ENCODE measurements at regions not wholly inside any gene's neighbourhood (a gene's known extent, or its start where the extent isn't known, plus 50 kb on each side); places are given as distances from the start of the nearest gene placed in this dataset.
A peak's percentile ranks its signal among the peaks of the same experiment; 100 is the strongest.

DNA sequence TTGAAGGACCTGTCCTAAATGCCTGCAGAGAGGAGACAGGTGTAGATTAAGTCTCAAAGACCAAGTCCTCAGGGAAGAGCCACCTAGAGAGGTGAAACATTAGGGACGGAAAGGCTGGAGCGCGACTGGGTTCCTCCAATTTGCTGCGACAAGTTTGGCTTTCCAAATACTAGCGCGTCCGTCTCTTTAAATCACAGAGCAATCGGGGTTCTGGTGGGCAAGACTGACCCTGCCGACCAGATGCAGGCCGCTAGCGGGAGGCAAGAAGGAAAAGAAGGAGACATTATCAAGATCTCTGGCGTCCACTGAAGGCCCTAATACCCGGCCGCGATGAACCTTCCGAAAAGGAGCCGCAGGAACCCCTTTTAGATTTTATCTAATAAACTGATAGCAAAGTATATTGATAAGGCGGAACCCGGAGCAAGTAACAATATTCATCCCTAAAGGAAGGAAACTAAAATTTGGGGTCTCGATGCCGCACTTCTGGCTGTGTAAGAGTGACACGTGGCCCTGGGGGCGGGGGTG, 128.2 kb upstream of the C11orf58 start:
- ATAC-seq (no peak), DNase-seq (no peak)
- Mint-ChIP-seq H3K4me1 (ENCODE audit: low read depth) (peaks cover 33% of the 10 kb centered on the region), H3K9me3 (peaks cover 4% of the 10 kb centered on the region), H3K4me3 (no peak overlapping the region), H3K36me3 (ENCODE audit: insufficient read depth) (peaks cover 4% of the 10 kb centered on the region), H3K27me3 (ENCODE audit: low read depth) (peaks cover 40% of the 10 kb centered on the region)

DNA sequence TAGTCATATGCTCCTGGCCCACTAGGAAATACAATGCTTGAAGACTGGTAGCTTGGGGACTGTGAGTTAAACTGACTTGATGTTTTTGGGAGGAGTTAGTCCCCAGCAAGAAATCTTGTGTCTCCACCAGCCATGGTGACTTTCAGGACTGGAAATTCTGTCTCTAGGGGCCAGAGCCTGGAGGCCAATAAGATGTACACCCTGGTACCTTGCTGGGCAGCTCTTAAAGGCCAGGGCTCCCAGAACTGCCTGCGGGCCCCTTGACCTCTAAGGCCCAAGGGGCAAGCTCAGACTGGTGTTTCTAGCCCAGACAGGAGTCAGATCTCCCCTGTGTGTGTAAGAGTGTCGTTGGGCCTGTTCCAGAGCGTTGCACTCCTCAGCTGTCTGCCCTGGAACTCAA, 128.7 kb upstream of the C11orf58 start:
- peaks cover 4% of the 10 kb centered on the region for H3K36me3 Mint-ChIP-seq (ENCODE audit: insufficient read depth)
- H3K4me1 Mint-ChIP-seq (ENCODE audit: low read depth) = peaks cover 35% of the 10 kb centered on the region
- no peak for DNase-seq
- peaks cover 4% of the 10 kb centered on the region for H3K9me3 Mint-ChIP-seq
- H3K4me3 Mint-ChIP-seq = no peak overlapping the region
- ATAC-seq = no peak
- H3K27me3 Mint-ChIP-seq (ENCODE audit: low read depth) = peaks cover 37% of the 10 kb centered on the region

DNA sequence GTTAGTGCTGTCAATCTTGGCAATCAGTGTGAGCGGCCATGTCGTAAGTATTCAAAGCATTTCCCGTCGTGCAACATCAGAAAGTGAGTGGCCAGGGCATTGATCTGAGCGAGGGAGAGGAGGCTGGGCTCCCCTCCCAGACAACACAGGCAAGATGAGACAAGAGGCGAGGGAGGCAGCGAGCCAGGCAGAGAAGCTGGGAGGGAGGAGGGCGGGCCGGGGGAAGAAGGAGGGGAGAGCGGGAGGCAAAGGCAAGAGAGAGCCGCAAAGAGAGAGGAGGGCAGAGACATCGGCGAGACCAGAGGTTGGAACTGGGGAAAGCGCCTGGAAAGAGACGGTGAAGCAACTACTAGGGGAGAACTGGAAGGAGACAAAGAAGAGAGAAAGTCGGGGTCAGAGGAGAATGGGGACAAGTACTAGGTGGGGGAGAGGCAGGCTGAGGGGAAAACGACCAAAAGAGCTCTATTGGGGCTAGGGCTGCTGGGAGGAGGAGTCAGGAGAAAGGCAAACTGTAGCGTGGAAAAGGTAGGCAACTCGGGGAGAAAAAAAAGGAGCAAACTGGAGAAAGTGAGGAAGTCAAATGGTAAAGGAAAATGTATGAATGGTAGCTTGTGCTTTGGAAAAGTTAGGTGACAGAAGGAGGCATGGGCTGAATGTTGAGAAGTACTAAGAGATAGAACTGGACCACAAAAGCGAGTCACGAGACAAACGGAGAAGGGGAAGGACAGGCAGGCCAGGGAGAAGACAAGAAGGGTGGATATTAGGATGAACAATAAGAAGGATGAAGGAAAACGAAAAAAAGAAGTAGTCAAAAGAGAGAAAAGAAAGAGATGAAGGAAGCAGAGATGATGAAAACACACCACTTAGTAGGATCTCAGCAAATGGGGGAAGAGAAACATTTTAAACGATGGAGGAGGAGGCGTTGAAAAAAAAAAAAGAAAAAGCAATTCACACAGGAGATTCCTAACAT, 130.5 kb upstream of the C11orf58 start:
- Mint-ChIP-seq H3K4me3 (no peak overlapping the region), H3K4me1 (ENCODE audit: low read depth) (peaks cover 31% of the 10 kb centered on the region), H3K36me3 (ENCODE audit: insufficient read depth) (peaks cover 4% of the 10 kb centered on the region), H3K9me3 (peaks cover 4% of the 10 kb centered on the region), H3K27me3 (ENCODE audit: low read depth) (peaks cover 40% of the 10 kb centered on the region)
- DNase-seq = no peak
- ATAC-seq = no peak

DNA sequence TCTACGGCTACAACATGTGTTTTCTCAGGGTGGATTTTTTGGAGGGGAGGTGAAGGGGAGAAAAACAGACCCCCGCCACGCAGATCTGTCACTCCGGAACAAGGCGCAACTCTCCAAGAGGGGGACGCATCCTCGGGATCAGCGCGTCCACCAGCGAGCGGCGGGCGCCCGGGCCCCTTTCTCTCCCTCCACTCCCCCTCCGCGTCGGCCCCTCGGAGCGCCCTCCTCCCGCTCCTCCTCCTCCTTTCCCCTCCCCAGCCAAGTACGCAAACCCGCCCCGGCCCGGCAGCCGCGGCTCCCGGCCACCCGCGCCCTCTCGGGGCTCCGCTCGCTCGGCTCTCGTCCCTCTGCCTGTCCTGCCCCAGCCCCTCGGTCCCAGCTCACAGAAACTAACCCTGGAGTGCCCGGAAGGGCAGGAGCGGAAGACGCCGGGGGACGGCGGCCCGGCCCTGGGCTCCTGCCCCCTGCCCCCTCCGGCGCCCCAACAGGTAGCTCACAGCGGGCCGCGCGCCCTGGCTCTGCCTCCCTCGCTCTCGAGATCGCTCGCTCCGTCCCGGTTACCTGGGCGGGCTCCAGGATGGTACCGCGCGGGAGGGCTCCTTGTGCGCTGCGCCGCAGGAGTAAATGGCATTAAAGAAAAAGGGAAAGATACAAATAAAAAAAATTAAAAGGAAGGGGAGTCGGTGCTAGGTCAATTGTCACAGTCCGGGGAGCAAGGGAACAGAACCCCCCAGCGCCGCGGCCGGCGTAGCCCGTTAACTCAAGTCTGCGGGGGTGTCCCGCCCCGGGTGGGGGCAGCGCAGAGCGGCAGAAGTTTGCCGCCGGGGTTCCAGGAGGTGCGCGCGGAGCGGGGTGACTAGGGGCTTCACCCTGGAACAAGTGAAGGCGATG, 131.4 kb upstream of the C11orf58 start:
- Mint-ChIP-seq H3K4me3 (peak overlapping the region; percentile 82), H3K4me1 (ENCODE audit: low read depth) (peaks cover 25% of the 10 kb centered on the region), H3K36me3 (ENCODE audit: insufficient read depth) (peaks cover 4% of the 10 kb centered on the region), H3K9me3 (peaks cover 4% of the 10 kb centered on the region), H3K27me3 (ENCODE audit: low read depth) (peaks cover 45% of the 10 kb centered on the region)
- ATAC-seq (no peak), DNase-seq (no peak)

DNA sequence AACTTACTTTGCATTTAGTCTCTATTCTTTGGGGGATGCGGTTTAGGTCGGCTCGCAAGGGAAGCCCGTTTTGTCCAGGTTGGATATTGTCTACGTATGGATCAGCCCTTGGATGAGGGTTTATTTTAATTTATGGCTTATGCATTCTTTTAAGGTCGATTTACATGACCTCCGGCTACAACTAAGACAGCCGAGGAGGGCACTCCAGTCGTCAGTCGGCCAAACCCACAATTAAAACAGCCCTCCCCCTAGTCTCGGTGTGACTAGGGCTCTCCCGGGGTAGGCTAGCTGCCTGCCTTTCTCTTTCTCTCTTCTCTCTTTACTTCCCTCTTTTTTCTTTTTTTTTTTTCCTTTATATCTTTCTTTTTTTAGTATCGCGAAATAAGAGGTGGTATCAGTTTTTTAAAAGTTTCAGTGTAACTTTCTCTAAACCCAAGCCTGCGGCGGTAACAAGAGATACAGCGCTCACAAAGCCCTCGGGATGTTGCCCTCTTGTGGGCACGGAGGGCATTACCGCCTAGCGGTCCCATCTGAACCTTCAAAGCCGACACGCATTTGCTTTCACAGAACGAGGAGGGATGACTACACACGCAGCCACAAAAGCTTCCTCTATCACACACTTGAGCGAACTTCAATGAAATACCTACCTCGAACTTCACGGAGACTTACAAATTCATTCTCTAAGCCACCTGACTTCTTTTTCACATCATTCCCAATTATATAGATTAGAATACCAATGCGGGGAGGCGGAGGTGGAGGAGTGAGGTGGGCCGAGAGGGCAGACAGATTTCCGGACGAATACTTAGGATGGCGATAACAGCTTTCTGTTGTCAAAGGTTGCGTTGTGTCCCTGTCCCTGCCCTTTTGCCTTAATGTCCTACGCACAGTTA, 132.3 kb upstream of the C11orf58 start:
- peaks cover 47% of the 10 kb centered on the region for H3K27me3 Mint-ChIP-seq (ENCODE audit: low read depth)
- DNase-seq (peak; percentile 71), ATAC-seq (peak; percentile 81 to 86)
- H3K36me3 Mint-ChIP-seq (ENCODE audit: insufficient read depth) = peaks cover 4% of the 10 kb centered on the region
- H3K4me1 Mint-ChIP-seq (ENCODE audit: low read depth) = peaks cover 24% of the 10 kb centered on the region
- H3K4me3 Mint-ChIP-seq = peak overlapping the region; percentile 82
- peaks cover 4% of the 10 kb centered on the region for H3K9me3 Mint-ChIP-seq

DNA sequence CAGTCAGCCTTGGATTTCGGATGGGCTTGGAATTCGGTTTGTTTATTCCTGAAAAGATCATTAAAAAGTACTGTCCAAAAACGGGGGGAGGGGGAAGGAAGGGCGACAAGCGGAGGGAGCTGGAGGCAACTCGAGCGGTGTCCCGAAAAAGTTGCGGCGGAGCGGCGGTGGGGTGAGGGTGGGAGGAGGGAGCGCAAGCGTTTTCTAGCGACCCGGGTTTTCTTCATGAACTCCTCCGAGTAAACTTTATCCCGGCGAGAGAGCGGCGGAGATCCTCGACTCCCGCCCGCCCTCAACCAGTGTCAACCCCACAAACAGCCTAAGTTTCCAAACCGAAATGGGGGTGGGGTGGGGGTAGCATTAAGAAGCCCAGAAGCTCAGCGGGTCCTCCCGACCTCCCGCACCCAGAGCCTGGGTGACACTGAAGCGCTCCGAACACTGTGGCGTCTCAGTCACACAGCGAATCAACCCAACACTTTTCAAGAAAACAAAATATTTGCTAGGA, 133.0 kb upstream of the C11orf58 start:
- H3K9me3 Mint-ChIP-seq = peaks cover 4% of the 10 kb centered on the region
- no peak for DNase-seq
- peaks cover 24% of the 10 kb centered on the region for H3K4me1 Mint-ChIP-seq (ENCODE audit: low read depth)
- peak overlapping the region; percentile 82 for H3K4me3 Mint-ChIP-seq
- H3K36me3 Mint-ChIP-seq (ENCODE audit: insufficient read depth) = peaks cover 4% of the 10 kb centered on the region
- ATAC-seq = peak in 1 of 2 donors; percentile 1
- peaks cover 51% of the 10 kb centered on the region for H3K27me3 Mint-ChIP-seq (ENCODE audit: low read depth)

DNA sequence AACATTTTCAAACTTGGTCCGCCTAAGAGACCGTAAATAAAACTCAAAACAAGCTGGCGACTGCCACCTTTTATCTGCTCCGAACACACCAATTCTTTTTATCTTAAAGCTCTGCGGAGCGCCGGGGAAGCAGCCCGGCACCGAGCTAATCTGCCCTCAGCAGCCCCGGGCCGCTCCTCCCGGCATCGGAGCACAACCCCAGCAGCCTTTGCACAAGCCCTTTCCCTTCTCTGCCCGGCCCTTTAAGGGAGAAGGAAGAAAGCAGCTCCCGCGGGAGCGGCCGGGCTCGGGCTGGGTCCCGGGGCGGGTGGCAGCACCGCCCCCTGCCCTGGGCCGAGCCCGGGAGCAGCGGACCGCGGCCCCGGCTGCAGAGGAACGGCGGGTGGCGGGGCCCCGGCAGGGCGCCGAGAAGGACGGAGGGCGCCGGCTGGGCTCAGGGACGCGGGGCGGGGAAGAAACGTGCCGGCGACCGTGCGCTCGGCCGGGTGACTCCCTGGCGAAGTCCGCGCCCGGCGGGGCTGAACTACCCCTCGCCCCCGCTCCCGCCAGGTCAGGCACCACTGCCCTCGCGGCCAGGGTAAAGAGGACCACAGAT, 133.6 kb upstream of the C11orf58 start:
- Mint-ChIP-seq H3K27me3 (ENCODE audit: low read depth) (peaks cover 55% of the 10 kb centered on the region), H3K4me1 (ENCODE audit: low read depth) (peaks cover 24% of the 10 kb centered on the region), H3K4me3 (peak overlapping the region; percentile 82), H3K9me3 (peaks cover 4% of the 10 kb centered on the region), H3K36me3 (ENCODE audit: insufficient read depth) (peaks cover 4% of the 10 kb centered on the region)
- ATAC-seq (peak; percentile 23 to 24), DNase-seq (no peak)

DNA sequence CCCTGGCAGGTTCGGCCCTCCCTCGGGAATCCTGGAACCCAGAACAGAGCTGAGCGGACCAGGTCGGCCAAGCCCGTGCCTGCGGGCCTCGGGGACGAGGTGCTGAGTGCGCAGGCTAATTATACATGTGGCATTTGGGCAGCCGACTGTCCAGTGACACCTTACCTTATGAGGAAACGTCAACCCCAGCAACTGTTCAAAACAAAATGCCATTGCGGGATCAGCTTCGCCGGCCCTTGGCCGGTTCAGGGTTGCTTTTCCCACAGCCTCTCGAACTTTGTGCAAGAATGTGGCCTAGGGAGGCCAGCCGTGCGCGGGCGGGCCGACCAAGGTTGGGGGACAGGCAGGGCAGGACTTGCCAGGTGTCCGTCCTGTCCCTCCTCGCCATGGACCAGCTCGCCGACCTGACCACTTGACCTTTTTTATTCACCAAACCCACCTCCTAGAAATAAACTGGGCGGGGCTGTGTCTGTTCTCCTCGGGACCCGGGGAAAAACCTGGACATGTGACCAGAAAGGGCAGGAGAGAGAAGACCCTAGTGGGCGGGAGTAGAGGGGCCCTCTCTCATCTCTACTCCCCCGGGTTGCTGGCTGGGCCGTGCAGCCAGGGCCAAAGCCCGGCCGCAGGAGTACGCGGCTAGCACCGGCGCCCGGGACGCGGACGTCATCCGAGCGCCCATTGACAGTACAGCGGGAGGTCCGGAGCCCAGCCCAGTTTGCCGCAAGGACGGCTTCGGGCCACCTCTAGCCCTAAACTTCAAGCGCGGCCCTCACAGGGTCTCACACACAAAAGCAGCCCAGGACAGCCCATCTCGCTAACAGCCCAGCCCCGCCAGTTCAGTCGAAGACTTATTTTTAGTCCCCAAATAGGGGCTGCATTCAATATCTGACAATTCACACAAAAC, 134.3 kb upstream of the C11orf58 start:
- peaks cover 24% of the 10 kb centered on the region for H3K4me1 Mint-ChIP-seq (ENCODE audit: low read depth)
- DNase-seq = no peak
- peaks cover 4% of the 10 kb centered on the region for H3K36me3 Mint-ChIP-seq (ENCODE audit: insufficient read depth)
- peaks cover 57% of the 10 kb centered on the region for H3K27me3 Mint-ChIP-seq (ENCODE audit: low read depth)
- H3K9me3 Mint-ChIP-seq = peaks cover 4% of the 10 kb centered on the region
- H3K4me3 Mint-ChIP-seq = peak overlapping the region; percentile 61
- no peak for ATAC-seq

DNA sequence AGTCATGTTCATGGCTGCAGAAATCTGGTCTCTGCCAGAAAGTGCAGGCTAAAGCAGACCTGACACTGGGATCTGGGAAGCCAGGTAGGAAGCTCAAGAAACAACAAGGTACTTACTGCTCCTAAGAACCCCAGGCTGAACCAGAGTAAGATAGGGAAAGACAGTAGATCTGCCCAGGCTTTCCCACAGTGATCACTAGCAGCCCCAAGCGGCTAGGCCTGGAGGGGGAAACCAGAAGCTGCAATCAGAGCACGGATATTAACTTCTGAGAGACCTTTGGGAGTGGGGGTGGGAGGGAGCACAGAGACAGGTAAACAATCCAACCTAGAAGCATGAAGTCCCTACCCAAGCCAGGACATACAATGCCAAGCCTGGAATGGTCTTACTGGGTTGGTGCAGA, 135.2 kb upstream of the C11orf58 start:
- ATAC-seq (no peak), DNase-seq (no peak)
- Mint-ChIP-seq H3K27me3 (ENCODE audit: low read depth) (peaks cover 64% of the 10 kb centered on the region), H3K4me3 (no peak overlapping the region), H3K36me3 (ENCODE audit: insufficient read depth) (peaks cover 4% of the 10 kb centered on the region), H3K9me3 (peaks cover 4% of the 10 kb centered on the region), H3K4me1 (ENCODE audit: low read depth) (peaks cover 24% of the 10 kb centered on the region)

DNA sequence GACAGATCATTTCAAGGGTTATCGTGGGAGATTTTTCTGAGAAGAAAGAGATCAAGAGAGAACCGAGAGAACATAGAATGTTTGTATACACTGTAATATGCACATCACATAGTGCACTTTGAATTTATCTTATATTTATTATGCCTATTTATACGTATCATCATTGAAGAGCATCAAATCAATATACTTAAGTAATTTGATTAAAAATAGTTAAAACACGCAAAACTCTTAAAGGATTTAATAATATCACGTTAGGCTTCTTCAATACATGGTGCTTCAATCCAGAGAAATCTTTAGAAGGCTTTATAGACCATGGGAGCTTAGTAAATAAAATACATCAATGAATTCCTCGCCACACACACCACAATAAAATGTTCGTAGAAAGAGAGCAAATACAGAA, 139.5 kb upstream of the C11orf58 start:
- DNase-seq (no peak), ATAC-seq (no peak)
- Mint-ChIP-seq H3K36me3 (ENCODE audit: insufficient read depth) (no peaks in the 10 kb centered on the region), H3K9me3 (no peaks in the 10 kb centered on the region), H3K4me3 (no peak overlapping the region), H3K27me3 (ENCODE audit: low read depth) (peaks cover 45% of the 10 kb centered on the region), H3K4me1 (ENCODE audit: low read depth) (peaks cover under 1% of the 10 kb centered on the region)

DNA sequence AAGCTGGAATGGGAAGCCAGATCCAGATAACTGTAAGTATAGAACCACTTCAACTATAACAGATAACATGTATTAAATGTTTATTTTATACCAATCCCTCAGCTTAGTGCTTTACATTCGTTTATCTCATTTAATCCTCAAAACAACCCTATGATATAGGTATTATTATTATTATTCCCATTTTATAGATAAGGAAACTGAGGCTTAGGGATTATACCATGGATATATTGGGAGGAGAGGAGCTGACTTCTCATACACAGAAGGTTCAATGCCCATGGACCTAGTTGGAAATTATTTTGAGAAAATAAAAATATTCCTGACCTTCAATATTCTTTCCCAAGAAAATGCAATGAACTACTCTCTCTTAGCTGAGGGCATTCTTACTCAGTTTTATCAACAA, 140.4 kb upstream of the C11orf58 start:
- ATAC-seq = no peak
- no peaks in the 10 kb centered on the region for H3K9me3 Mint-ChIP-seq
- H3K4me1 Mint-ChIP-seq (ENCODE audit: low read depth) = no peaks in the 10 kb centered on the region

DNA sequence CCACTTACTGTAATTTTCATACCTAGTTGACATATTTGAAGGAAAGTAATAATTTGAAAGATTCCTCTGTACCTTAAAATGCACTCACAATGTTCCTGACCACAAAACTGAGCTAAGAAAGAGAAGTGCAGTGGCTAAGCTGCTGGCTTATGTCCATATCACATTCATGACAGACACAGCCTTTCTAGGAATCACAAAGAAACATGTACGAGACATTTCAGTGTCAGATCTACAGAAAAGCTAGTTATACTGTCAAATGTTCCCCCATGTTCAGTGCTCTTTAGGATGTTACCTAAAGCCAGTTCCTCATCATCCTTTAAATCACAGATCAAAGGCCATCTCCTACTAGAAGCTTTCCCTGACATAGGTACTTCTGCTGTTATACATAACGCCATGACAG, 142.2 kb upstream of the C11orf58 start:
- Mint-ChIP-seq H3K36me3 (ENCODE audit: insufficient read depth) (no peaks in the 10 kb centered on the region), H3K4me1 (ENCODE audit: low read depth) (no peaks in the 10 kb centered on the region)
- no peak for DNase-seq

More for the DNA sequence above, 140.4 kb upstream of the C11orf58 start:
- H3K27me3 Mint-ChIP-seq (ENCODE audit: low read depth) = peaks cover 39% of the 10 kb centered on the region
- H3K36me3 Mint-ChIP-seq (ENCODE audit: insufficient read depth) = no peaks in the 10 kb centered on the region
- H3K4me3 Mint-ChIP-seq = no peak overlapping the region
- no peak for DNase-seq

More for the DNA sequence above, 142.2 kb upstream of the C11orf58 start:
- Mint-ChIP-seq H3K9me3 (no peaks in the 10 kb centered on the region), H3K4me3 (no peak overlapping the region), H3K27me3 (ENCODE audit: low read depth) (peaks cover 27% of the 10 kb centered on the region)
- ATAC-seq = no peak

Measured in activated T-cell treated with anti-CD3 and anti-CD28 coated beads, Interleukin-2, amount 50 U/mL, for 4 hours (primary cell).